SU-DHL-6 (cell line): ENCODE measurements at regions not wholly inside any gene's neighbourhood (a gene's known extent, or its start where the extent isn't known, plus 50 kb on each side); places are given as distances from the start of the nearest gene placed in this dataset.

Source experiments
- H2AFZ ChIP-seq: fragments of 200-600 bp; sonication (generic); 2 replicates; pipeline ENCODE4 v1.6.1; 2014; ENCODE audit warnings: low read depth, mild to moderate bottlenecking, moderate library complexity, mixed read lengths, antibody characterized with exemption, low read length; ENCODE audit not compliant: severe bottlenecking
- H3F3A ChIP-seq: fragments of 200-600 bp; shearing (Covaris generic); 2 replicates; pipeline ENCODE4 v1.6.0; 2016; ENCODE audit warnings: antibody characterized with exemption, mild to moderate bottlenecking; ENCODE audit not compliant: insufficient read depth
- H3K27ac ChIP-seq: fragments of 200-600 bp; sonication (generic); 2 replicates; pipeline ENCODE4 v1.5.1; 2016; ENCODE audit warnings: low read depth, mild to moderate bottlenecking, low read length, moderate library complexity, mixed read lengths
- H3K27me3 ChIP-seq: fragments of 200-600 bp; sonication (generic), shearing (Covaris generic); 2 replicates; pipeline ENCODE4 v1.6.0; 2014; ENCODE audit warnings: mild to moderate bottlenecking, low read length
- H3K36me3 ChIP-seq: fragments of 200-600 bp; sonication (generic); 2 replicates; pipeline ENCODE4 v1.6.1; 2014; ENCODE audit warnings: mild to moderate bottlenecking, low read length, mixed read lengths
- H3K4me2 ChIP-seq: fragments of 300-600, 200-600 bp; shearing (Covaris generic), sonication (generic); 2 replicates; pipeline ENCODE4 v1.6.0; 2014; ENCODE audit warnings: low read length, low read depth, mild to moderate bottlenecking; ENCODE audit not compliant: poor library complexity, severe bottlenecking
- H3K4me3 ChIP-seq: fragments of 200-600 bp; sonication (generic); 2 replicates; pipeline ENCODE4 v1.5.1; 2014; ENCODE audit warnings: antibody characterized with exemption, low read length, mild to moderate bottlenecking, mixed read lengths; ENCODE audit not compliant: insufficient read depth, poor library complexity, severe bottlenecking
- H3K79me2 ChIP-seq: fragments of 200-600 bp; sonication (generic); 2 replicates; pipeline ENCODE4 v1.6.1; 2014; ENCODE audit warnings: mild to moderate bottlenecking, low read length, moderate library complexity; ENCODE audit not compliant: insufficient read depth
- H3K9ac ChIP-seq: fragments of 200-600 bp; sonication (generic); 2 replicates; pipeline ENCODE4 v1.7.0; 2014; ENCODE audit warnings: mild to moderate bottlenecking, low read length
- H3K9me2 ChIP-seq: fragments of 200-600 bp; sonication (generic); replicated peaks from 2 replicates; pipeline ENCODE4 v1.6.1; 2014; ENCODE audit warnings: low read length; ENCODE audit not compliant: insufficient read depth
- H3K9me3 ChIP-seq: fragments of 200-600 bp; sonication (generic); 2 replicates; pipeline ENCODE4 v1.6.1; 2014; ENCODE audit warnings: low read length, mixed read lengths; ENCODE audit not compliant: insufficient read depth
- H4K20me1 ChIP-seq: fragments of 200-600 bp; sonication (generic); 2 replicates; pipeline ENCODE4 v1.6.1; 2014; ENCODE audit warnings: low read depth, mild to moderate bottlenecking, antibody characterized with exemption, low read length, moderate library complexity, mixed read lengths
- EZH2phosphoT487 ChIP-seq: fragments of 200-600 bp; sonication (generic), shearing (Covaris generic); conservative IDR thresholded peaks from 2 replicates; pipeline ENCODE4 v1.6.1; 2018; ENCODE audit warnings: mild to moderate bottlenecking, antibody characterized with exemption, low read length, moderate library complexity, mixed read lengths
- TF ChIP-seq, protein P1 (sequence below): fragments of 200-600 bp; sonication (generic); IDR thresholded peaks from one replicate; pipeline ENCODE4 v1.5.1; 2017; ENCODE audit warnings: antibody characterized with exemption, mild to moderate bottlenecking, low read length, moderate library complexity; ENCODE audit not compliant: insufficient read depth, poor library complexity, severe bottlenecking

DNA sequence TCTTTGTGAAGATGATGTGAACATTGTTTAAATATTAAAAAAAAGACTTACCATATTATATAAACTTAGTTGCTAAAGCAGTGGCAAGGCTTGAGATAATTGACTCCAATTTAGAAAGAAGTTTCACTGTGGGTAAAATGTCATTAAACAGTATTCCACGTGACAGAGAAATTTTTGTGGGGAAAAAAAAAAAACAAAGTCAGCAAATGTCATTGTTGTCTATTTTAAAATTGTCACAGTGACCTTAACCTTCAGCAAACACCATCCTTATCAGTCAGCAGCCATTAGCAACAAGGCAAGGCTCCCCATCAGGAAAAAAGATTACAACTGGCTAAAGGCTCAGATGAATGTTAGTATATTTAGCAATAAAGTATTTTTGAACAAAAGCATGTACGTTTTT, 99.3 kb upstream of the CDH18 start:
- Histone ChIP-seq H3F3A (no peaks in the 10 kb centered on the region), H3K9me3 (0 out of 2 replicates have a peak, but pooled peaks cover 4% of the 10 kb centered on the region), H4K20me1 (no peaks in the 10 kb centered on the region), H3K4me3 (no peak overlapping the region), H2AFZ (no peak overlapping the region), H3K4me2 (no peak overlapping the region), H3K9me2 (no peaks in the 10 kb centered on the region), H3K27ac (no peak overlapping the region), H3K36me3 (0 out of 2 replicates have a peak, but pooled peaks cover 2% of the 10 kb centered on the region), H3K79me2 (no peaks in the 10 kb centered on the region), H3K27me3 (no peaks in the 10 kb centered on the region), H3K9ac (no peak overlapping the region)
- TF ChIP-seq EZH2phosphoT487 = no peak
- TF ChIP-seq, protein P1, sequence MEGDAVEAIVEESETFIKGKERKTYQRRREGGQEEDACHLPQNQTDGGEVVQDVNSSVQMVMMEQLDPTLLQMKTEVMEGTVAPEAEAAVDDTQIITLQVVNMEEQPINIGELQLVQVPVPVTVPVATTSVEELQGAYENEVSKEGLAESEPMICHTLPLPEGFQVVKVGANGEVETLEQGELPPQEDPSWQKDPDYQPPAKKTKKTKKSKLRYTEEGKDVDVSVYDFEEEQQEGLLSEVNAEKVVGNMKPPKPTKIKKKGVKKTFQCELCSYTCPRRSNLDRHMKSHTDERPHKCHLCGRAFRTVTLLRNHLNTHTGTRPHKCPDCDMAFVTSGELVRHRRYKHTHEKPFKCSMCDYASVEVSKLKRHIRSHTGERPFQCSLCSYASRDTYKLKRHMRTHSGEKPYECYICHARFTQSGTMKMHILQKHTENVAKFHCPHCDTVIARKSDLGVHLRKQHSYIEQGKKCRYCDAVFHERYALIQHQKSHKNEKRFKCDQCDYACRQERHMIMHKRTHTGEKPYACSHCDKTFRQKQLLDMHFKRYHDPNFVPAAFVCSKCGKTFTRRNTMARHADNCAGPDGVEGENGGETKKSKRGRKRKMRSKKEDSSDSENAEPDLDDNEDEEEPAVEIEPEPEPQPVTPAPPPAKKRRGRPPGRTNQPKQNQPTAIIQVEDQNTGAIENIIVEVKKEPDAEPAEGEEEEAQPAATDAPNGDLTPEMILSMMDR = no peak

DNA sequence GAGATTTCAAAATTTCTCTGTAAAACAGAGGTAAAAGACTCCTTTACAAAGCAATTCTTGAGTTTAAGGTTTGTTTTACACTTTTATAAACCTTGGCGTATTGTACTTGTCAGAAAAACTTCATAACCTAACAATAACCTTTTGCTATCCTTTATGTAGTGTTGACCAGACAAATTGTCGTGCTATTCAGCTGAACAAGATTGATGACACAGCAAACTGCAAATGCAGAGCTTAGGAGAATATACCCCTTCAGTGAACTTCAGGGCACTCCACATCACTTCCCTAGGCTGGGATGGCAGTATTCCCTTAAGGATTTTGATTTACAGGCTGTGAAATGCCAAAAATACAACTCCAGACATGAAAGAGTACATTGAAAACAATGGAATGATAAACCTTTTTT, 89.2 kb upstream of the CDH18 start:
- Histone ChIP-seq H3F3A (no peaks in the 10 kb centered on the region), H2AFZ (no peak overlapping the region), H3K79me2 (no peaks in the 10 kb centered on the region), H3K4me3 (no peak overlapping the region), H3K27ac (no peak overlapping the region), H3K4me2 (no peak overlapping the region), H3K9me3 (no peaks in the 10 kb centered on the region), H3K27me3 (no peaks in the 10 kb centered on the region), H3K9ac (no peak overlapping the region), H3K9me2 (no peaks in the 10 kb centered on the region), H3K36me3 (no peaks in the 10 kb centered on the region), H4K20me1 (no peaks in the 10 kb centered on the region)
- TF ChIP-seq EZH2phosphoT487 = no peak
- TF ChIP-seq, protein P1 = no peak

DNA sequence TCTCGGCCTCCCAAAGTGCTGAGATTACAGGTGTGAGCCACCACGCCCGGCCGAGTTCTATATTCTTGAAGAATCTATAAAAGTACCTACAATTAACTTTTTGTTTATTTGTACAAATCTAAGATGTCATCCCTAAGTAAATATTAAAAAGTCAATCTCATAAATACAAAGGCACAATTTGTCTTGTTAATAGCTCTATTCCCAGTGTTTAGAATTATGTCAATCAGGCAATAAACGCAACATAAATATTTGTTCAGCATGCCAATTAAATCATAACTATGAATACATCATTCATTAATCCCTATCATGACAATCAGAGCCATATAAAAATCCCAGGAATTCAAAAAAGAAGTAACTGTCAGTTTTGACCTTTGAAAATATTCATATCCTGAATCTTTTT, 68.9 kb upstream of the CDH18 start:
- Histone ChIP-seq H3K9ac (no peak overlapping the region), H3K36me3 (no peaks in the 10 kb centered on the region; the same call in 1 of the 2 replicates), H3K4me3 (no peak overlapping the region), H4K20me1 (no peaks in the 10 kb centered on the region), H3F3A (no peaks in the 10 kb centered on the region), H3K79me2 (no peaks in the 10 kb centered on the region), H2AFZ (no peak overlapping the region), H3K9me2 (no peaks in the 10 kb centered on the region), H3K4me2 (no peak overlapping the region), H3K27me3 (no peaks in the 10 kb centered on the region), H3K27ac (no peak overlapping the region), H3K9me3 (no peaks in the 10 kb centered on the region)
- TF ChIP-seq, protein P1 = no peak
- no peak for TF ChIP-seq EZH2phosphoT487

DNA sequence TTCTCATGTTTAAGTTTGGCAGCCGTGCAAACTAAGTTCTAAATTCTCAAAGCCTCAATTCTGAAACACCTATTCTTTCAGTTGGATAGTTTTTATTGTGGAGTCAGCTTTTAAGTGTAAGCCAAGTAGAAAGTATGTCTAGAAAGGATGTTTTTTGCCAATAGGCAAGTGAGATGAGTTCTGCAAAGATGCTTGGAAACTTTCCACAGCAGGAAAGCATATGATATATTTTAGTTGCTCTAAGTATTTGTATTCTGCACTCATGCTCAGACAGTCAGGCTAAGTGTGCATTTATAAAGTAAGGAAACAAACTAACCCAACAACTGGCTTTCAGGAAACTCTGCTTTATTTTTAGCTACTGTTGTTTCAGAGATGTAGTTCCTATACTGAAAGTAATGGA, 67.3 kb upstream of the CDH18 start:
- no peaks in the 10 kb centered on the region for H3K27me3 ChIP-seq
- TF ChIP-seq, protein P1 = no peak
- no peak for TF ChIP-seq EZH2phosphoT487
- no peak overlapping the region for H3K4me2 ChIP-seq
- no peaks in the 10 kb centered on the region for H3K79me2 ChIP-seq
- no peak overlapping the region for H3K9ac ChIP-seq
- H3F3A ChIP-seq = no peaks in the 10 kb centered on the region
- no peaks in the 10 kb centered on the region for H3K9me2 ChIP-seq
- no peak overlapping the region for H3K27ac ChIP-seq
- H4K20me1 ChIP-seq = no peaks in the 10 kb centered on the region
- H3K4me3 ChIP-seq = no peak overlapping the region
- H2AFZ ChIP-seq = no peak overlapping the region
- no peaks in the 10 kb centered on the region; the same call in 1 of the 2 replicates for H3K36me3 ChIP-seq
- H3K9me3 ChIP-seq = no peaks in the 10 kb centered on the region
